Fibroblast of lung (primary cell): ENCODE measurements at regions not wholly inside any gene's neighbourhood (a gene's known extent, or its start where the extent isn't known, plus 50 kb on each side); places are given as distances from the start of the nearest gene placed in this dataset.
"Not testable (repeated sequence)": the region's sequence is repeated elsewhere in the genome, so short reads cannot be mapped to it uniquely, and the experiment has no call there.

Experiments
- EZH2 ChIP-seq: IDR thresholded peaks from 2 replicates; pipeline ENCODE4 v1.5.1; 2012; ENCODE audit warnings: low read length, control low read depth, mild to moderate bottlenecking; ENCODE audit errors: missing control alignments
- TF ChIP-seq, protein P1 (sequence below), 2 donors: IDR thresholded peaks in 1 of 2; conservative IDR thresholded peaks in 1 of 2; 1 replicate in 1 of 2; 2 replicates in 1 of 2; pipeline ENCODE4 v1.5.1; 2011 to 2012; ENCODE audit warnings: low read length in 2 of 2, control low read depth in 1 of 2, inconsistent platforms in 1 of 2, low read depth in 1 of 2, mild to moderate bottlenecking in 1 of 2

DNA sequence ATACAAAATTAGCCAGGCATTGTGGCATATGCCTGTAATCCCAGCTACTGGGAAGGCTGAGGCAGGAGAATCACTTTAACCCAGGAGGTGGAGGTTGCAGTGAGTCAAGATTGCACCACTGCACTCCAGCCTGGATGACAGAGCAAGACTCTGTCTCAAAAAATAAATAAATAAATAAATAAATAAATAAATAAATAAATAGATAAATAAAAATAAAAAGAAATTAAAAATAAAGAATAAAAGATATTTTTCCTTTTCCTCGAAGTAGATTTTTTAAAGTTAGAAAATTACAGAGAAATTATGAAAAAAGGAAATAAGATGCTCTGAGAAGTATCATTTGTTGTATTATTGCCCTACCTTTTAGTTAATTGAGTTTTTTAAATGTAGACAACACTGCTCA lies 1906.1 kb downstream of the MAT2B start:
- TF ChIP-seq EZH2 = not testable (repeated sequence)
- TF ChIP-seq, protein P1, sequence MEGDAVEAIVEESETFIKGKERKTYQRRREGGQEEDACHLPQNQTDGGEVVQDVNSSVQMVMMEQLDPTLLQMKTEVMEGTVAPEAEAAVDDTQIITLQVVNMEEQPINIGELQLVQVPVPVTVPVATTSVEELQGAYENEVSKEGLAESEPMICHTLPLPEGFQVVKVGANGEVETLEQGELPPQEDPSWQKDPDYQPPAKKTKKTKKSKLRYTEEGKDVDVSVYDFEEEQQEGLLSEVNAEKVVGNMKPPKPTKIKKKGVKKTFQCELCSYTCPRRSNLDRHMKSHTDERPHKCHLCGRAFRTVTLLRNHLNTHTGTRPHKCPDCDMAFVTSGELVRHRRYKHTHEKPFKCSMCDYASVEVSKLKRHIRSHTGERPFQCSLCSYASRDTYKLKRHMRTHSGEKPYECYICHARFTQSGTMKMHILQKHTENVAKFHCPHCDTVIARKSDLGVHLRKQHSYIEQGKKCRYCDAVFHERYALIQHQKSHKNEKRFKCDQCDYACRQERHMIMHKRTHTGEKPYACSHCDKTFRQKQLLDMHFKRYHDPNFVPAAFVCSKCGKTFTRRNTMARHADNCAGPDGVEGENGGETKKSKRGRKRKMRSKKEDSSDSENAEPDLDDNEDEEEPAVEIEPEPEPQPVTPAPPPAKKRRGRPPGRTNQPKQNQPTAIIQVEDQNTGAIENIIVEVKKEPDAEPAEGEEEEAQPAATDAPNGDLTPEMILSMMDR (conservative IDR thresholded peaks at IDR 0.05 in 1 of 2, IDR thresholded peaks at IDR 0.05 in 1 of 2; ENCODE audit: low read depth in 1 of 2, low read length in 2 of 2) = not testable (repeated sequence)
